ENCODE measurements at regions not wholly inside any gene's neighbourhood (a gene's known extent, or its start where the extent isn't known, plus 50 kb on each side); places are given as distances from the start of the nearest gene placed in this dataset.

DNA sequence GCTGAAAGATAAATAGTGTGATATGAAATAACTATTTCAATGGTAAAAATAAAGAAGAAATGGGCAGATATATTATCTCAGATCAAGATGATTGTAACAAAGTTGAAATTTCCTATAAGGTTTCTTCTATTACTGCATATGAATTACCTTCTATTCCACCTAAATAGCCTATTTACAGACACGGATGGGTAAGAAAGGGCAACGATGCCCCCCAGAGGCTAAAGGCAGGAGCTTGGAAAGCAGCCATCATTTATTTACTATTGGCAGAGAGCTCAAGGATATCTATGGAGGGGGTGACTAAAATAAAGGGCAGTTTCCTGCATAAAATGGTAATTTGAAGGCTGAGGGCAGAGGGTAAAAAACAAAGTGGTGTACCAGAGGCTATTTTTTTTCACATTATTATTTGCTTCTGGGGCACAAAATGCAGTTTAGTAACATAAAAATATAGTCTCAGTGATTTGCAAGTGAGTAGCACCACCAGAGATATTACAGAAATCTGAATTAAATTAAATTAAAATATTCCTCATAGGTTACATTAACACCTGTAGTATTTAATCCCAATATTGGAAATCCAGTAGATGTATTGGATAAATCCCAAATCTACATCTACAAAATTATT lies 123.1 kb downstream of the BTC start:
- TF ChIP-seq, protein P1, sequence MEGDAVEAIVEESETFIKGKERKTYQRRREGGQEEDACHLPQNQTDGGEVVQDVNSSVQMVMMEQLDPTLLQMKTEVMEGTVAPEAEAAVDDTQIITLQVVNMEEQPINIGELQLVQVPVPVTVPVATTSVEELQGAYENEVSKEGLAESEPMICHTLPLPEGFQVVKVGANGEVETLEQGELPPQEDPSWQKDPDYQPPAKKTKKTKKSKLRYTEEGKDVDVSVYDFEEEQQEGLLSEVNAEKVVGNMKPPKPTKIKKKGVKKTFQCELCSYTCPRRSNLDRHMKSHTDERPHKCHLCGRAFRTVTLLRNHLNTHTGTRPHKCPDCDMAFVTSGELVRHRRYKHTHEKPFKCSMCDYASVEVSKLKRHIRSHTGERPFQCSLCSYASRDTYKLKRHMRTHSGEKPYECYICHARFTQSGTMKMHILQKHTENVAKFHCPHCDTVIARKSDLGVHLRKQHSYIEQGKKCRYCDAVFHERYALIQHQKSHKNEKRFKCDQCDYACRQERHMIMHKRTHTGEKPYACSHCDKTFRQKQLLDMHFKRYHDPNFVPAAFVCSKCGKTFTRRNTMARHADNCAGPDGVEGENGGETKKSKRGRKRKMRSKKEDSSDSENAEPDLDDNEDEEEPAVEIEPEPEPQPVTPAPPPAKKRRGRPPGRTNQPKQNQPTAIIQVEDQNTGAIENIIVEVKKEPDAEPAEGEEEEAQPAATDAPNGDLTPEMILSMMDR (IDR thresholded peaks at IDR 0.05; ENCODE audit: low read length): peak; percentile 64
- TF ChIP-seq EZH2 (IDR thresholded peaks at IDR 0.05; ENCODE audit: borderline replicate concordance, low read length): no peak
